GM23338 (cell line): ENCODE measurements at regions not wholly inside any gene's neighbourhood (a gene's known extent, or its start where the extent isn't known, plus 50 kb on each side); places are given as distances from the start of the nearest gene placed in this dataset.

Experiments used
- EZH2 ChIP-seq: fragments of 200-600 bp; sonication (generic); IDR thresholded peaks from one replicate; pipeline ENCODE4 v1.8.0; 2017; ENCODE audit warnings: antibody characterized with exemption, mild to moderate bottlenecking, low read depth; ENCODE audit not compliant: unreplicated experiment
- JUNB ChIP-seq: IDR thresholded peaks from one replicate; pipeline ENCODE4 v1.6.1; 2016; ENCODE audit warnings: antibody characterized with exemption; ENCODE audit not compliant: unreplicated experiment
- NANOG ChIP-seq: IDR thresholded peaks from 2 replicates; pipeline ENCODE4 v1.6.1; 2016; ENCODE audit warnings: antibody characterized with exemption, borderline replicate concordance
- POLR2AphosphoS5 ChIP-seq: IDR thresholded peaks from 2 replicates; pipeline ENCODE4 v1.6.1; 2016; ENCODE audit warnings: antibody characterized with exemption, low read depth
- REST ChIP-seq: IDR thresholded peaks from one replicate; pipeline ENCODE4 v1.6.1; 2018; ENCODE audit warnings: antibody characterized with exemption; ENCODE audit not compliant: unreplicated experiment
- TF ChIP-seq, protein P1 (sequence below), 2 experiments: fragments of 200-600 bp in 1 of 2; sonication (generic) in 1 of 2; conservative IDR thresholded peaks; 2 replicates each; pipeline versions ENCODE4 v1.5.1 to v1.6.1; 2016 to 2017; ENCODE audit warnings: antibody characterized with exemption in 2 of 2, low read depth in 2 of 2, mild to moderate bottlenecking in 2 of 2, moderate library complexity in 1 of 2
- TF ChIP-seq, protein P2 (sequence below): IDR thresholded peaks from 2 replicates; pipeline ENCODE4 v1.6.1; 2016; ENCODE audit warnings: antibody characterized with exemption

DNA sequence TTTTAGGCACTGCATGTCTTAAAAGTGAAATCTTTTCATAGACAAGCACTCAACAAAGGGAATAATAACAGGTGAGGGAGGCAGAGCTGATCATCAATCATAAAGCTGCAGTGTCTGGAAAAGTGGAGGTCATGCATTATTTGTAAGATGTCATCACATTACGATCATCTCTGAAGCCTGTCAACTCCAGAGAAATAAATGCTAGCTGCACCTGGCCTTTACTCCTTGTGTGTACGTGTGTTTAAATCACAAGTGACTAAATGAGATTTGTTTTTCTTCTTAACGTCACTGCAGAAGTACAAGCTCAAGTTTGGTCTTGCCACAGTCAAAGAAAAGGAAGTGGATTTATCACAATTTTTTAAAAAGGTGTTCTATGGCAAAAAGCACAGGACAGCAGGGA, 275.5 kb upstream of the SGK1 start:
- TF ChIP-seq EZH2 (no peak), NANOG (no peak), POLR2AphosphoS5 (no peak), REST (no peak), JUNB (no peak)
- TF ChIP-seq, protein P1, sequence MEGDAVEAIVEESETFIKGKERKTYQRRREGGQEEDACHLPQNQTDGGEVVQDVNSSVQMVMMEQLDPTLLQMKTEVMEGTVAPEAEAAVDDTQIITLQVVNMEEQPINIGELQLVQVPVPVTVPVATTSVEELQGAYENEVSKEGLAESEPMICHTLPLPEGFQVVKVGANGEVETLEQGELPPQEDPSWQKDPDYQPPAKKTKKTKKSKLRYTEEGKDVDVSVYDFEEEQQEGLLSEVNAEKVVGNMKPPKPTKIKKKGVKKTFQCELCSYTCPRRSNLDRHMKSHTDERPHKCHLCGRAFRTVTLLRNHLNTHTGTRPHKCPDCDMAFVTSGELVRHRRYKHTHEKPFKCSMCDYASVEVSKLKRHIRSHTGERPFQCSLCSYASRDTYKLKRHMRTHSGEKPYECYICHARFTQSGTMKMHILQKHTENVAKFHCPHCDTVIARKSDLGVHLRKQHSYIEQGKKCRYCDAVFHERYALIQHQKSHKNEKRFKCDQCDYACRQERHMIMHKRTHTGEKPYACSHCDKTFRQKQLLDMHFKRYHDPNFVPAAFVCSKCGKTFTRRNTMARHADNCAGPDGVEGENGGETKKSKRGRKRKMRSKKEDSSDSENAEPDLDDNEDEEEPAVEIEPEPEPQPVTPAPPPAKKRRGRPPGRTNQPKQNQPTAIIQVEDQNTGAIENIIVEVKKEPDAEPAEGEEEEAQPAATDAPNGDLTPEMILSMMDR (conservative IDR thresholded peaks at IDR 0.05; ENCODE audit: low read depth in 2 of 2), result no peak
- TF ChIP-seq, protein P2, sequence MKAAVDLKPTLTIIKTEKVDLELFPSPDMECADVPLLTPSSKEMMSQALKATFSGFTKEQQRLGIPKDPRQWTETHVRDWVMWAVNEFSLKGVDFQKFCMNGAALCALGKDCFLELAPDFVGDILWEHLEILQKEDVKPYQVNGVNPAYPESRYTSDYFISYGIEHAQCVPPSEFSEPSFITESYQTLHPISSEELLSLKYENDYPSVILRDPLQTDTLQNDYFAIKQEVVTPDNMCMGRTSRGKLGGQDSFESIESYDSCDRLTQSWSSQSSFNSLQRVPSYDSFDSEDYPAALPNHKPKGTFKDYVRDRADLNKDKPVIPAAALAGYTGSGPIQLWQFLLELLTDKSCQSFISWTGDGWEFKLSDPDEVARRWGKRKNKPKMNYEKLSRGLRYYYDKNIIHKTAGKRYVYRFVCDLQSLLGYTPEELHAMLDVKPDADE, result no peak
